ENCODE measurements at regions not wholly inside any gene's neighbourhood (a gene's known extent, or its start where the extent isn't known, plus 50 kb on each side); places are given as distances from the start of the nearest gene placed in this dataset.

GRCh38 chr11:131274233-131274632 is 96.2 kb upstream of the NTM start:
- no peak for TF ChIP-seq CTCF (IDR thresholded peaks at IDR 0.05; ENCODE audit: extremely low read depth, missing control alignments)
- no peak for DNase-seq (ENCODE audit: low spot score)

GRCh38 chr11:131275580-131275979 is 94.8 kb upstream of the NTM start:
- DNase-seq (ENCODE audit: low spot score) = no peak
- TF ChIP-seq CTCF (IDR thresholded peaks at IDR 0.05; ENCODE audit: extremely low read depth, missing control alignments) = no peak

- TF ChIP-seq CTCF (IDR thresholded peaks at IDR 0.05; ENCODE audit: extremely low read depth, missing control alignments) = no peak
- DNase-seq (ENCODE audit: low spot score) = no peak
These were observed 91.9 kb upstream of the NTM start for GRCh38 chr11:131278472-131278871.

- DNase-seq (ENCODE audit: low spot score) = no peak
- TF ChIP-seq CTCF (IDR thresholded peaks at IDR 0.05; ENCODE audit: extremely low read depth, missing control alignments) = no peak
These were observed 90.6 kb upstream of the NTM start for GRCh38 chr11:131279654-131280384.

- DNase-seq (ENCODE audit: low spot score) = no peak
- TF ChIP-seq CTCF (IDR thresholded peaks at IDR 0.05; ENCODE audit: extremely low read depth, missing control alignments) = no peak
These were observed 89.1 kb upstream of the NTM start for GRCh38 chr11:131281316-131281715.

- TF ChIP-seq CTCF (IDR thresholded peaks at IDR 0.05; ENCODE audit: extremely low read depth, missing control alignments) = no peak
- no peak for DNase-seq (ENCODE audit: low spot score)
These were observed 86.4 kb upstream of the NTM start for GRCh38 chr11:131284041-131284440.

- TF ChIP-seq CTCF (IDR thresholded peaks at IDR 0.05; ENCODE audit: extremely low read depth, missing control alignments) = no peak
- DNase-seq (ENCODE audit: low spot score) = no peak
These were observed 81.8 kb upstream of the NTM start for GRCh38 chr11:131288521-131289091.
